GM19463 (cell line): ENCODE measurements at regions not wholly inside any gene's neighbourhood (a gene's known extent, or its start where the extent isn't known, plus 50 kb on each side); places are given as distances from the start of the nearest gene placed in this dataset.

Experiments
- ATAC-seq: cut with Tn5 transposase; IDR thresholded peaks from one replicate; pipeline ENCODE4 v1.9.1; 2021; ENCODE audit warnings: mild to moderate bottlenecking, moderate library complexity; ENCODE audit not compliant: unreplicated experiment

DNA sequence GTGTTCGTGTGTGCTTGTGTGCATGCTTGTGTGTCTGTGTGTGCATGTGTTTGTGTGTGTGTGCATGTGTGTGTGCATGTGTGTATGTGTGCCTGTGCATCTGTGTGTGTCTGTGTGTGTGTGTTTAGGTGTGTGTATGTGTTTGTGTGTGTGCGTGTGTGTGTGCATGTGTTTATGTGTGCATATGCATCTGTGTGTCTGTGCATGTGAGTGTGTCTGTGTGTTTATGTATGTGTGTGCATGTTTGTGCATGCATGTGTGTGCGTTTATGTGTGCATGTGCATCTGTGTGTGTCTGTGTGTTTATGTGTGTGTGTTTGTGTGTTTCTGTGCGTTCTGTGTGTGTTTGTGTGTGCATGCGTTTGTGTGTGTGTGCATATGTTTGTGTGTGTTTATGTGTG is 106.6 kb upstream of the TNRC6C start:
- ATAC-seq = no peak

DNA sequence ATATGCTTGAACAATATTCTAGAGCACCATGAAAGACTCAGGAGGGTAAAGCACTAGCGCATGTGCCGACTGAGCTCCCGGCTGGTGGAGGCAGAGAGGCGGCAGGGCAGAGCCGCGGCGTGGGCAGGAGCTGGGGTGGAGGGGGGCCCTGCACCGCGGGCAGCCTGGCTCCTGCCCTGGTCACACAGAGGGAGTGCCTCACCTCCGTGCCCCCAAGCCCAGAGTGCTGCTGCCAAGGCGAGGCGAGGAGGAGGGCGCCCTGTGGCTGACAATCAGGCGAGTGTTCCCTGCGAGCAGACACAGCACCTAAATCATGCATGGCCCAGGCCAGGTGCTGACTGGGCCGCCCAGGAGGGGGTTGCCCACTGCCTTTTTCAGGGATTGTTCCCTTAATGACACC is 105.8 kb upstream of the TNRC6C start:
- ATAC-seq = no peak

DNA sequence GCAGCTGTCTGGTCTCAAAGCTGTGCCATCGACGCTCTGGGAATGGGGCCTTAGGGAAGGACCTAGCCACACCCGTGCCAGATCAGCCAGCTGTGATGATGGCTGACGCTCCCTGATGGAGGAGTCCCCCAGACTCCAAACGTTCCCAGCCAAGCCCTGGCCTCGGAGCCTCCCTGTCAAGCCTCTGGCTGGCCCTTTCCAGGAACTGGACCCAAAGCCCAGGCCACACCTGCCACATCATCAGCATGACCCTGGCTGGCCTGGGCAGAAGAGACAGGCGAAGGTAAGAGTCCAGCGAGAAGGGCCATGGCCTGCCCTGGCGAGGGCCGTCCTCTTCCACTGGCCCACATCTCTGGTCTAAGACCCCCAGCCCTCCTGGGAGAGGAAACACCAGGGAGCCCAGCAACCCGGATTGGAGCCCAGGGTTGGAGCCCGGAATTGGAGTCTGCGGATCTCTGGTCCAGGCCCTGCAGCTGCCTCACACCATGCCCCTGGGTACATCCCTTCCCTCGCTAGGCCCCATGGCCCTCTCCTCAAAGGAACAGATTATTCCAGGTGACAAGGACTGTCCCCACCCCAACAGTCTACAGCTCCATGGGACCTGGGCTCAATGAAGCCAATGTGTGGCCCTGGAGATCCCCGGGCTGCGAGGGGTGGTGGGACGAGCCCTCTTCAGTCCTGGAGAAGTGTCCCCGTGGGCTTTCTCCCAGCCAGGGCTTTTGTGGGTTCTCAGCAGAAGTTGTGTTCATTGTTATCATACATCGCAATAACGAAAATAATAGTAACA is 105.1 kb upstream of the TNRC6C start:
- ATAC-seq = no peak

DNA sequence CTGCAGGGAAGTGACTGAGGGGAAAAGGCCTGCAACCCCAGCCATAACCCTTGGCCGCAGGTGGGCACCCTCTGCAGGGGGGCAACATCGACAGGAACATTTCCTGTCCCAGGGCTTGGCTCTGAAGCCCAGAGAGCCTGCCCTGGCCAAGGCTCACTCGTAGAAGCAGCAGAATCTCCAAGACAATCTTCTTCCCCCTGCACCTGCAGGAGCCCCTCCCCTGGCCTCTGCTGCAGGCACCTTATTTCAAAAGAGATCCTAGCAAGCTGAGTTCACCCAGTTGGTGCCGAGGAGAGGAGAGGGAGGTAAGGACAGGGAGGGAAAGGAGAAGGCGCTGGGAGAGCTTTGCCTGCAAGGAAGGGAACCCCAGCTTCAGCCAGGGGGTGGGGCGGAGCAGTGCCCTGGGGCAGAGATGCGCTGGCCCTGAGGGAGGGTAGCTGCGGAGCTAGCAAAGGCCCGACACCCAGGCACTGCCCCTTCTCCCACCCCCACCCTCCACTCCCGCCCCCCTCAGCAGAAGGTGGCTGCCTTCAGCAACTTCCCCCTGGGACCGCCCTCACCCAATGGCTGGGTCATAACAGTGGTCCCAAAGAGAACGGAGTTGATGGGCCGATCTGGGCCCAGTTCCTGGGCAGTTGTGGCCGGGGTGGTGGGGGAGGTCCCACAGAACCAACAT is 104.3 kb upstream of the TNRC6C start:
- ATAC-seq = no peak

DNA sequence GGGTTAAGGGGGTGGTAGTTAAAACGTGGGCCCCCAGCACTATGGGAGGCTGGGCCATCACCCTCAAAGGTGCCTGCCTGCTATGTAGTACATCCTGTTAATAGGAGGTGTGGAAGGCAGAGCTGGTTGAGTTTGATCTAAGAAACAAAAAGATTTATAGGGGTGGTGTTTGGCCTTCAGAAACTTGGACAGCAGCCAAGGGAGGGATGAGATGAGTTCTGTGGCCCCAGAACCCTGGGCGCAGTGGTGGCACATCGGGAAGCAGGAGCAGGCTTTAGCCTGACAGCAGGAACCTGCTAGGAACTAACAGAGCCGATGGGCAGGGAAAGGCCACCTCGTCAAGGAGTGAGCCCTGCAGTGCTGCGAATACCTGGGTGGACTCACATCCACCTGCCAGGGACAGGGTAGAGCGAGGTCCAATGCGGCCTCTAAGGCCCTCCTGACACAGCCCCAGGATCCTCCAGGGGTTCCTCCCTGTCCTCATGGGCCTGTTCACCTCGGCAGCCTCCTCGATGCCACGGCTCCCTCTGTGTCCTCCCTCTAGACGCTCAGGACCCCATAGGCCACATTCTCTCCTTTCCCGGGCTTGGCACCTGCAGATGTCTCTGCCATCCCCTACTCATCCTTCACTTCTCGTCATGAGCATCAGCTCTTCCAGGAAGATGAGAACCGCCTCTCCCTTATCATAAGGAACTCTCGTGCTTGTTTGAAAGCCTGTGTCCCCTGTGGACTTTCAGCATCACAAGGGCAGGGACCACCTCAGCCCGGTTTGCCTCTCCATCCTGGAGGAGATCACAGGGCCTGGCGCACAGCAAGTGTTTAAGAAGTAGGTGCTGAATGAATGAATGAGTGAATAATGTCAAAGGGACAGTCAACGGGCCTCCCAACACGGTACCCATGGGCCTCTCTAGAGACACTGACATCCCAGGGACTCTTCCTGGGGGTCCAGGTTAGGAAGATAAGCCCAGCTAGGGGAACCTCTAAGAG is 103.5 kb upstream of the TNRC6C start:
- ATAC-seq = no peak

DNA sequence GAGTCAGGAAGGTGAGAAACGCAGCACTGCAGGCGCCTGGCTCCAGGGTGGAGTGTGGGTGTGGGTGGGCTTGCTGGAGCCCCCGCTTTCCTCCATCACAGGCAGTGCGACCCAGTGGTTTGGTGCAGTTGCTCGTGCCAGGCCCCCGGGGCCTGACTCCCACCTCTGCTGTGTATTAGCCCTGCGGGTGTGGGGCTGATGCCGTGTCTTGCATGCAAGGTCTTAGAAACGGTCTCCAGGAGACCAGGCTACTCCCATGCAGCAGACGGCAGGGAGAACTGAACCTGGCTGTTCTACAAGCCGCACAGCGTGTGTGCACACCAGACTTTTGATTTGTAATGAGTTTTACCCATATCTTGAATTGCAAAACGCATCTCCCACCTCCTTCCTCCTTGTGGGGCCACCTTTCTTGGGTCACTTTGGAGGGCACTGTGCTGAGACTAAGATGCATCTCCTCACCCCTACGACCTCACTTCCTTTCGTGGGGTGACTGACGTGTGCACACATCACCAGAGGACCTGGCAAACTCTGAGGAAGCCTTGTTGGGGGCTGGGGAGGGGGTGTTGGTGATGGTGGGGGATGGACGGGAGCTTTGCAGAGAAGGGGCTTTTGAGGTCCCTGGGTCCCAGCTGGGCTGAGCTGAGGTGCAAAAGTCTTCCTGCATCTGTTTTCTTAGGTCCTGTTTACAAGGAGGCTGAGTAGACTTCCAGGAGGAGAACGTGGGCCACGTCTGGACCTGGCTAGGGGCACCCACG is 101.8 kb upstream of the TNRC6C start:
- ATAC-seq = no peak

DNA sequence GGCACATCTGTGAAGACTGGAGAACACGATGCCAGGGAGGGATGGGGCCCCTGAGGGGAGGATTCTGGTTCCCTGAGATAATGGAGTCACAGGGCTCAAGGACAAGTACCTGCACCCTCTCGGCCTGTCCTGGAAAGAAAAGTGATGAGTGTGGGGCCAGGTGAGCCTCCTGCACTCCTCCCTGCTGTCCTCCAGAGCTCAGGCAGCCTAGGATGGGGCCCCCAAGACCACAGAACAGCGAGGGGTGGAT is 101.3 kb upstream of the TNRC6C start:
- ATAC-seq = no peak

DNA sequence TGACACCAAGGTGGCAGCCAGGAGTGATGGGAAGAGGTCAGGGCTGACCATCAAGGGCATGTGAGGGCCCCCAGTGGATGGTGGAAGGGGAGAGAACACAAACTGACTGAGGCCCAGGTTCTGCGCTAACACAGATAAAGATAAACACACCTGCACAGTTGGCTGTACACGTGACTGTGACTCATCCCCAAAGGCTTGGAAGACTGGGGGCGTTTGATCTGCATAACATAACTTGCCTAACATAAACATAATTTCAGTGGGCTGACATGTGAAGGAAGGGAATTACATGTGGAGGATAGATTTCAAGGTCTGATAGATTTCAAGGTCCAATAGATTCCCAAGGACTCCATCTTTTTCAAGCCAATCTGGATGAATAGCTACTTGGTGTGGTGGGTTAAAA is 100.9 kb upstream of the TNRC6C start:
- ATAC-seq = no peak

DNA sequence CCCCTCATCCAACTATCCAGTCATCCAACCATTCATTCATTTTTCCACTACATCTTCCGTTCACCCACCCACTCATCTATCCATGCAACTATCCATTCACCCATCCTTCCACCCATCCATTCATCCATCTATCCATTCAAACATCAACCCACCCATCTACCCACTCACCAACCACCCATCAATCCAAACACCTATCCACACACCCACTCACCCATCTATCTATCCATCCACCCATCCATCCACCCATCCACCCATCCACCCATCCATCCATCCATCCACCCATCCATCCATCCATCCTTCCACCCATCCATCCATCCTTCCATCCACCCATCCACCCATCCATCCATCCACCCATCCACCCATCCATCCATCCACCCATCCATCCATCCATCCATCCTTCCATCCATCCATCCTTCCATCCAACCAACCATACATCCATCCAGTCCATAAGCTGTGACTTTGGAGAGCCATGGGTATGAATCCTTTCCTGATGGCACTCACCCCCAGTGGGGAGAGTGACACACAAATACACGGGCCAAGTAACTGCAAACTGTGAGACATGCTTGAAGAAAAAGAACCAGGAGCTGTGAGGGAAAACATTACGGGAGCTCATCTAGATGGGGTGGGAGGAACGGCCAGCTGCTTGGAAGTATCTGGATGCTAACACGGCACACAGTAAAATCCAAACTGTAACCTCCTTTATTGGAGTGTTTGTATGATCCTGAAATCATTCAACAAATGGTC is 100.0 kb upstream of the TNRC6C start:
- no peak for ATAC-seq

DNA sequence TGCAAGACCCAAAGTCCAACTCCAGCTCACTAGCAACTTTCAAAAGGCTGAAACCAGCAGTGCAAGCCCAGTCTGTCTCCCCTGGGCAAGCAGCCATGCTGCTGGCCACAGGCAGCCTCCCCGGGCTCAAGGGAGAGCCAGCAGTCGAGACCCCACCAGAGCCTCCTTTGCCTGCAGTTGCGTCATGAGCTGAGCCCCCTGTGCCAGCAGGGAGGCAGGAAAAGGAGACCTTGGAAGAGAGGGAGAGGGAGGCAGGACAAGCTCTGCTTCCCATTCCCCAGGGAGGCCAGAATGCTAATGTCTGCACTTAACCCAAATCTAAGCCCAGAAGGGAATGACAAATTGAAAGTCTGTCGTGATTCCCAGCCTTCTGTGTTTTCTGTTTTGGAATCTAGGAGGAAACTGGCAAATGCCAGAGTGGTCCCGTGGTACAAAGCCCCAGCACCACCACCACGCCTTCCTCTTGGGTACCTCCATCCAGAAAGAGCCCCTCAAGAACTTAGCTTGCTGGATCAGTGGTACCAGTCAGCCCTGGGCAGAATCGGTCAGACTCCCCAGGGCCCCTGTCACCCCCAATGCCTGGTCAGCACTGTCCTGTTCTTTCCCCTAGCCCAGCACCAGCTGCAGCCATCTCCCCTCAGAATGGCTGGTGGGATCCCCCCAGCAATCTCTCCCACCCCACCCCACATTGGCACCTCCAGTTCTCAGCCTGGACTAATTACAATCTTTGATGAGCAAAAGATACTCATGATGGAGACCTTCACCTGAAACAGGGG is 99.3 kb upstream of the TNRC6C start:
- ATAC-seq = no peak

DNA sequence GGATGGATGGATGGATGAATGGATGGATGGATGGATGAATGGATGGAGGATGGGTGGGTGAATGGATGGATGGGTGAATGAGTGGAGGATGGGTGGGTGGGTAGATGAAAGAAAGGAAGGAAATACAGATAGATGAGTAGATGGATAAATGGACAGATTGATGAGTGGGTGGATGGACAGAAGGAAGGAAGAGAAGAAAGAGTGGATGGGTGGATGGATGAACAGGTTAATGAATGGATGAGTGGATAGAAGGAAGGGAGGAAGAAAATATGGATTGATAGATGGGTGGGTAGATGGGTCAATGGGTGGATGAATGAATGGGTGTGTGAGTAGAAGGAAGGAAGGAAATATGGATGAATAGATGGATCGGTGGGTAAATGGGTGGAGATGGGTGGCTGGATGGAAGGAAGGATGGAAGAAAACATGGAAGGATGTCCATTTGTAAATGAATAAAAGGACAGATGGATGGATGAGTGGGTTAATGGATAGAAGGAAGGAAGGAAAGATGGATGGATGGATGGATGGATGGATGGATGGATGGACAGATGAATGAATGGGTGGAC is 97.3 kb upstream of the TNRC6C start:
- ATAC-seq = no peak

DNA sequence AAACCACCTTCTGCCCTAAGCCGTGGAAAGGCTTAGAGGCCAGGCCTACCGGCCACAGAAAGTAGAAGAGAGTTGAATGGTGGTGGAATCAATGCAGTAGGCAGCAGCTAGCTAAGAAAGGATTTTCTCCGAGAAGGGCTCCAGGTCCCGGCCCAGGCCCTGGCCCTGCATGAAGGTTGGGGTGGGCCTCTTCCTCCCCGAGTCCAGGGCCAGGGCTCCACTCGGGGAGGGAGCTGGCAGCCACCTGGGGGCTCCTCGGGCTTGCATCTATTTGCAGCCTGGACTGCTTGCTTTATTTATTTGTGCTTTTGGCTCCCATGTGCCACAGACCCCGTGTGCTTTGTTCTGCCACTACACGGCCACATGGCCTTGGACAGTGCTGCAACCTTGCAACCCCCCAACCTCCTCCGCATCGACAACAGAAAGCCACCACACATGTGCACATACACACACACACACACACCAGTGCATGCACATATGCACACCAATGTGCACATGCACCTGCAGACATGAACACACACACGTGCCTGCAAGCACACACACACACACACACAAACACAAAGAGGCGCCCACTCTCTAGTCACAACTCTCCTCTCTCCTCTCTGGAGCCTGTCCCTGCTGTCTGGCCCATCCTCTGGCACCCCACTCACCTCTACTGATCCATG is 96.4 kb upstream of the TNRC6C start:
- no peak for ATAC-seq

DNA sequence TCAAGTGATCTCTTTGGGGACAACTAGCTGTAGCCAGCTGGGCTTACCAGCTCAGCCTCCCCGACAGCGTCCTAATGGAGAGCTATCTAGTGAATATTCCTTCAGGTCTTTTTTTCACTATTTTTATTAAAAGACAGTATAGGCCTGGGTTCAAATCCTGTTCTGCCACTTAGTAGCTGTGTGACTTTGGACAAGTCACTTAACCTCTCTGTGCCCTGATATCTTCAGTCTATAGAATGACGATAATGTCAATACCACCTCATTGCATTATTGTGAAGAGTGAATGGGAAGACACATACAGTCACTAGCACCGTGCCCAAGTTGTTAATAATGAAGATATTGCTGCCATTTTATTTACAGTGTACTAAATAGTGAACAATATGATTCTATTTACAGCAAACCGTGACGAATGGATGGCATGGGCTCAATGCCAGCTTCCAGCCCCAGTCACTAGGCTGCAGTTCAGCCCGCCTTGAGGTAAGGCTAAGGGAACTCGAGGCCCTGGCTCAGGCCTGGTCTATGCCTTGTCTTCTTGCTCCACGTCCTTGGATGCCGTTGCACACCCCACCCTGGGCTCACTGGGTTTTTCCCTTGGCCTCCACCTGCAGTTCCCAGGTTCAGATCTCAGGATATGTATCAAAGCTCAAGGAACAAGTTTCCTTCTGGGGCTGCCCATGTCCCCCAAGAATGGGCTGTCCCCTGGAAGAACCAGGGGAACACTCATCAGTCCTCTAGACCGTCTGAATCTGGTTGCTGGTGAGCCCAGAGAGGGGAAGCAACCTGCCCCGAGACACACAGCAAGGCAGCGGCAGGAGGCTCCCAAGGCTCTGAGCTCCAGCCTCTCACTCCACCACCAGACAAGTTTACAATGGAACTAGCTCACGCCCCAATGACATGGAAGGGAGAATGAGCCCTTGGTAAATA is 95.4 kb upstream of the TNRC6C start:
- no peak for ATAC-seq

DNA sequence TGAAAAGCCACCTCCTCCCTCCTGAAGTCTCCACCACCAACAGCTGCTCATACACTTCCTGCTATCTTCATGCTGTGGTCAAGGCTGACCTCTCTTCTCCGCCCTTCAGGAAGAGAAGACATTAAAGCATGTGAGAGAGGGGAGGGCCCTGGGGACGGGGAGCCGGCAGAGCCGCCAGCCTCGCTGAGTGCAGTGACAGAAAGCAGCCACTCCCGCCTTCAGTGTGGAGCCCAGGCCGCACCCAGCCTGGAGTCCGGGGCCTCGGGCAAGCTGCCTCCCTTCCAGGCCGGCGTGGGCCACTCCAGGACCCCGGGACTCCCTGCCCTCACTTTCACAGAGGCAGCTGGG is 94.7 kb upstream of the TNRC6C start:
- ATAC-seq = no peak

DNA sequence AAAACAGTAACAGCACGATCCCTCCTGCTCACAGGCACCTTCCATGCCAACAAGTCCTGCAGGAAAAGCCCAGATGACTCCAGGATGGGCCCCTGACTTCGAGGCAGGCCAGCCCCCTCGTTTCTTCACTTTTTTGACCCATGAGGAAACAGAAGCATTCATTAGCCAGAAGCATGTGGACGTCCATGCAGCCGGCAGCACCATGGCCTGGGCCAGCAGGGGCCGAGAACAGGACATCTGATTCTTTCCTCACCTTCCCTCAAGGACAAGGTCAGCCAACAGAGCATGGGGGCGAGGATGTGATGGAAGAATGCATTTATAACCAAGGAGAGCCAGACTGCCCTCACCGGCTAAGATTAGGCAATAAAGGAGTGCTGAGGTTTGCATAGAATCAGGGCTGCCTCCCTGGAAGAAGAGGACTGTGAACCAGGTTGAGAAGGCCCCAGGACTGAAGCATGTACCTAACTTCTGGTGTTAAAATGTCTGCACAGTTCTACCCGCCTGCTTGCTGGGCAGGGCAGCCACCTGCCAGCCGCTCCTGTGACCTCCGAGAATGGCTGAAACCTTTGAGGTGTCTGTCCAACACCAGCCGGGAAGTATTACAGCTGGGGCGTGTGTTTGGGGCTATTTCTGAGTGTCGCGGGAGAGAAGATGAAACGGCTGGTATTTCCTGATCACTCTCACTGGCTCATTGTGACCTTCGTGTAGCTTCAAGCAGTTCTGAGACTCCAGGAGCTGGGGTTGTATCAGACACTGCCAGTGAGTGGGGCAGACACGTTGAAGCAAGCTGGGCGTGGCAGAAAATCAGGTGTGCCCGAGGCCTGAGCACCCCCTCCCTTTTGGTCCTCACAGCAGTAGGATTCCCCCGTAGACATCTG is 94.0 kb upstream of the TNRC6C start:
- no peak for ATAC-seq

DNA sequence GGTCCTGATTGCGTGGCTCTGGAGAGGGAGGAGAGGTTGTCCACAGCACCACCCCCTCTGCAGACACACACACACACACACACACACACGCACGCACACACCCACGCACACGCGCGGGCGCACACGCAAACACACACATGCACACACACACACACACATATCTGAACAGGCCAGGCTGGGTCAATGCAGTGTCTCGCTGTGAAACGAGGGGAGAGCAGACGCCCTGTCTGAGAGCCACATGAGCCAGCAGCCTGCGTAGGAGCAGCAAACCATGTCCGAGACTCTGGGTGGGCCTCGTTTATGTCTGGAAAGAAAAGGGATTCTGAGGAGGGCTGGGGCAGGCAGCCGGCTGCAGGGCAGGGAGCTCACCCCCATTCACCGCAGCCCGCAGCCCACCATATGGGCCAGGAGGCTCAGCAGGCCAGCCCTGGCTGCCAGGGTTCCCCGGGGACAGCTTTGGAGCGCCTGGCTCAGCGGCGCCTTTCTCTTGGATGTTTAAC is 93.3 kb upstream of the TNRC6C start:
- no peak for ATAC-seq

DNA sequence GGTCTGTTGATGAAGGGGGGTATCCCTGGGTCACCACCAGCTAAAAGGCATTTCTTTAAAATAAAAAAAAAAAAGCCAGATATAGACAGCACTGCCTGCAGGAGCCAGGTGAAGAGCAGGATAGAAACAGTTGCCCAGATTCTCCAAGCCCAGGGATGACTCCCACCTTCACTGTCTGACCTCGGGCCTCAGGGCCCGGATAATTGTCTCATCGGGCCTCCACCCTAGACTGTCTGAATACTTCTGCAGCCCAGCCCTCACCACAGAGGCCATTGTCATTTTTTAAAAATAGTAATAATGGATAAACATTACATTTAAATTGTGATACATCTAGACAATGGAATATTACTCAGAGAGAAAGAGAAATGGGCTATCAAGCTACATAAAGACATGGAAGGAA is 92.8 kb upstream of the TNRC6C start:
- ATAC-seq = no peak
